ENCODE measurements at regions not wholly inside any gene's neighbourhood (a gene's known extent, or its start where the extent isn't known, plus 50 kb on each side); places are given as distances from the start of the nearest gene placed in this dataset.

DNA sequence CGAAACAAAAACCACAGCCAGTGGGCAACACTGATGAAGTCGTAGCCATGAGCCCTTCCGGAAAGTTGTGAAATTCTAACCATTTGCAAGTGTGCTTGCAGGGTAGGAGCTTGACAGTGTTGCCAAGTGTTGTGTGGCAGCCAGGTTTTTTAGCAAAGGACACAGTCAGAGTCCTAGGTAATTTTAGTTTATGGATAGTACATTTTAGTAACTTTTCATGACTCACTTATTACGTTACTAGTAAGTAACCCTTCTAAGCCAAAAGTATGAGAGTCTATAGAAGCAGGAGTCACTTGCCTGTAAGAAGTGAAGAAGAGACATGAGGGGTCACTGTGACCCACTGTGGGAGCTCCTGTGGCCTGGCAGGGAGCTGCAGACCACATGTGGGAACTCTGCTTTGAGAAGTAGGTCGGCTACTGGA lies 54.8 kb upstream of the ADPGK start:
- Histone ChIP-seq H3K27ac (replicated peaks) (no peak overlapping the region), H3K27me3 (ENCODE audit: low read depth) (peaks cover 24% of the 10 kb centered on the region), H3K4me3 (no peak overlapping the region), H3K36me3 (no peaks in the 10 kb centered on the region), H3K9me3 (replicated peaks) (no peaks in the 10 kb centered on the region), H3K4me1 (no peaks in the 10 kb centered on the region)
- intact Hi-C loops (cut with micrococcal nuclease) = no loop called here
- no peak for TF ChIP-seq CTCF (IDR thresholded peaks at IDR 0.05; ENCODE audit: borderline replicate concordance)
- DNase-seq = no peak

- intact Hi-C loops (cut with micrococcal nuclease) = no loop called here
- Histone ChIP-seq H3K36me3 (no peaks in the 10 kb centered on the region), H3K27me3 (ENCODE audit: low read depth) (peaks cover 19% of the 10 kb centered on the region), H3K4me1 (no peaks in the 10 kb centered on the region), H3K4me3 (no peak overlapping the region), H3K9me3 (replicated peaks) (no peaks in the 10 kb centered on the region), H3K27ac (replicated peaks) (no peak overlapping the region)
- DNase-seq = no peak
- TF ChIP-seq CTCF (IDR thresholded peaks at IDR 0.05; ENCODE audit: borderline replicate concordance) = no peak
Measured at GRCh38 chr15:72836676-72837330, 53.2 kb upstream of the ADPGK start.

DNA sequence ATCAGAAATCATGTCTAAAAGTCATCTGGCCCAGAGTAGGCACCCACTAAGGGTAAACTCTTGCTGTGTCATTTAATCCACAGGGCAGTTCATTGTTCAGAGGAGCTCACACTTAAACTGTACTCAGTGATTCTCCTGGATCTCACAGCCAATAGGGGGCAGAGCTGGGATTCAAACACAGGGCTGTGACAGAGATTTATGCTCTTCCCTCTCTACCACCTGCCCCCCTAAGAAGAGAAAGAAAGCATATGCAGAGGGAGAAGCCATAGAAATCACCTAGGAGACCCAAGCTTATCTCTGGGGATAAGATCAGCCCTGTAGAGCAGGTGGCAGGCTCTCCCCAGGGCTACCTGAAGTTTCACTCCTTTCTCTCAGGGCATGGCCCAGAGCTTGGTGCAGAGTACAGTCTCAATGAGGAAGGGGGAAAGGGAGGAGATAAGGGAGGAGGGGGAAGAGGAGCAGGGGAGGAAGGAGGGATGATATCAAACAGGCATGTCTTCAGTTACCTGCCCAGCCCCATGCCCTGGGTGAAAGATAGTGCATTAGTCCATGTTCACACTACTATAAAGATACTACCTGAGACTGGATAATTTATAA lies 51.8 kb upstream of the ADPGK start:
- Histone ChIP-seq H3K27ac (replicated peaks) (no peak overlapping the region), H3K4me3 (no peak overlapping the region), H3K9me3 (replicated peaks) (no peaks in the 10 kb centered on the region), H3K36me3 (no peaks in the 10 kb centered on the region), H3K4me1 (no peaks in the 10 kb centered on the region), H3K27me3 (ENCODE audit: low read depth) (peaks cover 26% of the 10 kb centered on the region)
- no peak for DNase-seq
- peak; percentile 39 for TF ChIP-seq CTCF (IDR thresholded peaks at IDR 0.05; ENCODE audit: borderline replicate concordance)
- intact Hi-C loops (cut with micrococcal nuclease) = no loop called here

- intact Hi-C loops (cut with micrococcal nuclease) = no loop called here
- no peak overlapping the region for H3K27ac ChIP-seq (replicated peaks)
Measured at GRCh38 chr15:72833561-72833960, 50.0 kb upstream of the ADPGK start.

More at GRCh38 chr15:72833561-72833960, 50.0 kb upstream of the ADPGK start:
- DNase-seq = no peak
- H3K4me3 ChIP-seq = no peak overlapping the region
- H3K9me3 ChIP-seq (replicated peaks) = no peaks in the 10 kb centered on the region
- H3K27me3 ChIP-seq (ENCODE audit: low read depth) = peaks cover 38% of the 10 kb centered on the region
- no peaks in the 10 kb centered on the region for H3K4me1 ChIP-seq
- H3K36me3 ChIP-seq = no peaks in the 10 kb centered on the region
- no peak for TF ChIP-seq CTCF (IDR thresholded peaks at IDR 0.05; ENCODE audit: borderline replicate concordance)
